ENCODE measurements at regions not wholly inside any gene's neighbourhood (a gene's known extent, or its start where the extent isn't known, plus 50 kb on each side); places are given as distances from the start of the nearest gene placed in this dataset.

- DNase-seq = no peak
These were observed 85.3 kb upstream of the STX18 start for GRCh38 chr4:4627111-4627510.

GRCh38 chr4:4625488-4625887, 83.6 kb upstream of the STX18 start:
- no peak for DNase-seq

GRCh38 chr4:4624276-4624897, 82.5 kb upstream of the STX18 start:
- no peak for DNase-seq

GRCh38 chr4:4619821-4620220, 78.0 kb upstream of the STX18 start:
- no peak for DNase-seq

GRCh38 chr4:4618847-4619246, 77.0 kb upstream of the STX18 start:
- no peak for DNase-seq

- DNase-seq = no peak
These were observed 73.3 kb upstream of the STX18 start for GRCh38 chr4:4614925-4615678.

- DNase-seq = no peak
These were observed 71.9 kb upstream of the STX18 start for GRCh38 chr4:4613641-4614286.

- DNase-seq = no peak
These were observed 71.2 kb upstream of the STX18 start for GRCh38 chr4:4613126-4613465.

- no peak for DNase-seq
These were observed 68.8 kb upstream of the STX18 start for GRCh38 chr4:4610672-4611071.

GRCh38 chr4:4609622-4610334, 67.9 kb upstream of the STX18 start:
- DNase-seq = no peak

- DNase-seq = no peak
These were observed 66.3 kb upstream of the STX18 start for GRCh38 chr4:4608214-4608537.

GRCh38 chr4:4607336-4608213, 65.7 kb upstream of the STX18 start:
- no peak for DNase-seq

- no peak for DNase-seq
These were observed 64.5 kb upstream of the STX18 start for GRCh38 chr4:4606321-4606720.

- no peak for DNase-seq
These were observed 64.0 kb upstream of the STX18 start for GRCh38 chr4:4605849-4606248.

GRCh38 chr4:4603592-4603991, 61.7 kb upstream of the STX18 start:
- DNase-seq = no peak

- no peak for DNase-seq
These were observed 61.2 kb upstream of the STX18 start for GRCh38 chr4:4603067-4603466.

- DNase-seq = no peak
These were observed 60.6 kb upstream of the STX18 start for GRCh38 chr4:4602468-4602867.

GRCh38 chr4:4601803-4602369, 60.0 kb upstream of the STX18 start:
- DNase-seq = no peak

- no peak for DNase-seq
These were observed 57.8 kb upstream of the STX18 start for GRCh38 chr4:4599481-4600275.

- DNase-seq = no peak
These were observed 57.1 kb upstream of the STX18 start for GRCh38 chr4:4598851-4599411.

GRCh38 chr4:4596720-4597119, 54.9 kb upstream of the STX18 start:
- no peak for DNase-seq
